Liver (tissue), 8 donors: ENCODE measurements at regions not wholly inside any gene's neighbourhood (a gene's known extent, or its start where the extent isn't known, plus 50 kb on each side); places are given as distances from the start of the nearest gene placed in this dataset.

Experiments used
- DNase-seq: peaks from one replicate; pipeline ENCODE4 v3.0.0-alpha.2; 2017; ENCODE audit warnings: low spot score
- H3K27ac ChIP-seq, 2 donors: one replicate each; pipeline ENCODE4 v1.7.0; 2013; ENCODE audit warnings: inconsistent platforms in 2 of 2, low read length in 2 of 2, control low read depth in 1 of 2, low read depth in 1 of 2, mild to moderate bottlenecking in 1 of 2
- H3K27me3 ChIP-seq, 4 donors: one replicate each; pipeline versions ENCODE4 v1.6.1 to v1.7.0; 2013; ENCODE audit warnings: low read length in 3 of 4, inconsistent platforms in 1 of 4, mild to moderate bottlenecking in 1 of 4, moderate library complexity in 1 of 4; ENCODE audit not compliant: control insufficient read depth in 4 of 4, insufficient read depth in 4 of 4
- H3K36me3 ChIP-seq, 4 donors: one replicate each; pipeline versions ENCODE4 v1.6.1 to v1.7.0; 2013; ENCODE audit warnings: low read length in 3 of 4, mild to moderate bottlenecking in 3 of 4, low read depth in 1 of 4, moderate library complexity in 1 of 4; ENCODE audit not compliant: control insufficient read depth in 4 of 4, insufficient read depth in 3 of 4
- H3K4me1 ChIP-seq, 4 donors: one replicate each; pipeline versions ENCODE4 v1.6.1 to v1.7.0; 2013; ENCODE audit warnings: low read length in 3 of 4, mild to moderate bottlenecking in 3 of 4, moderate library complexity in 1 of 4; ENCODE audit not compliant: control insufficient read depth in 4 of 4, insufficient read depth in 4 of 4
- H3K4me3 ChIP-seq, 3 donors: one replicate each; pipeline versions ENCODE4 v1.6.1 to v1.7.0; 2013; ENCODE audit warnings: low read length in 3 of 3, control low read depth in 1 of 3, low read depth in 1 of 3, mild to moderate bottlenecking in 1 of 3
- H3K9ac ChIP-seq, 2 donors: one replicate each; pipeline ENCODE4 v1.7.0; 2013; ENCODE audit warnings: low read length in 2 of 2, mild to moderate bottlenecking in 2 of 2, moderate library complexity in 2 of 2, control low read depth in 1 of 2, low read depth in 1 of 2
- H3K9me3 ChIP-seq, 4 donors: one replicate each; pipeline versions ENCODE4 v1.6.1 to v1.7.0; 2013; ENCODE audit warnings: low read length in 3 of 4; ENCODE audit not compliant: control insufficient read depth in 4 of 4
- ATF3 ChIP-seq: IDR thresholded peaks from 2 replicates; pipeline ENCODE4 v1.6.1; 2016; ENCODE audit warnings: antibody characterized with exemption
- CTCF ChIP-seq: fragments of 150-350 bp; IDR thresholded peaks from 2 replicates; pipeline ENCODE4 v1.5.1; 2017; ENCODE audit warnings: improper control_type of control experiment, low read depth, low read length; ENCODE audit not compliant: missing input control
- EGR1 ChIP-seq, 2 donors: IDR thresholded peaks; 2 replicates each; pipeline ENCODE4 v1.6.1; 2016 to 2018; ENCODE audit warnings: antibody characterized with exemption in 2 of 2, low read depth in 2 of 2
- FOXA1 ChIP-seq: IDR thresholded peaks from 2 replicates; pipeline ENCODE4 v1.6.1; 2016; ENCODE audit warnings: antibody characterized with exemption
- FOXA2 ChIP-seq: IDR thresholded peaks from 2 replicates; pipeline ENCODE4 v1.6.1; 2016; ENCODE audit warnings: antibody characterized with exemption
- GABPA ChIP-seq, 2 donors: IDR thresholded peaks in 1 of 2; conservative IDR thresholded peaks in 1 of 2; 2 replicates each; pipeline ENCODE4 v1.6.1; 2016; ENCODE audit warnings: antibody characterized with exemption in 2 of 2, mild to moderate bottlenecking in 1 of 2, moderate library complexity in 1 of 2
- HNF4A ChIP-seq, 2 donors: conservative IDR thresholded peaks; 2 replicates each; pipeline ENCODE4 v1.6.1; 2016; ENCODE audit warnings: antibody characterized with exemption in 2 of 2, mild to moderate bottlenecking in 2 of 2
- HNF4G ChIP-seq: IDR thresholded peaks from 2 replicates; pipeline ENCODE4 v1.6.1; 2016; ENCODE audit warnings: antibody characterized with exemption
- JUND ChIP-seq, 2 donors: IDR thresholded peaks; 2 replicates each; pipeline ENCODE4 v1.6.1; 2016; ENCODE audit warnings: antibody characterized with exemption in 2 of 2
- MAX ChIP-seq: IDR thresholded peaks from 2 replicates; pipeline ENCODE4 v1.6.1; 2016; ENCODE audit warnings: antibody characterized with exemption
- NR2F2 ChIP-seq: IDR thresholded peaks from 2 replicates; pipeline ENCODE4 v1.6.1; 2016; ENCODE audit warnings: antibody characterized with exemption
- RAD21 ChIP-seq, 2 donors: IDR thresholded peaks; 2 replicates each; pipeline ENCODE4 v1.6.1; 2016; ENCODE audit warnings: antibody characterized with exemption in 2 of 2, mild to moderate bottlenecking in 2 of 2
- REST ChIP-seq: IDR thresholded peaks from 2 replicates; pipeline ENCODE4 v1.6.1; 2016; ENCODE audit warnings: antibody characterized with exemption, mild to moderate bottlenecking
- RXRA ChIP-seq, 2 donors: IDR thresholded peaks; 2 replicates each; pipeline ENCODE4 v1.6.1; 2017 to 2018; ENCODE audit warnings: antibody characterized with exemption in 2 of 2, mild to moderate bottlenecking in 1 of 2
- SP1 ChIP-seq: IDR thresholded peaks from 2 replicates; pipeline ENCODE4 v1.6.1; 2018; ENCODE audit warnings: antibody characterized with exemption, mild to moderate bottlenecking
- TAF1 ChIP-seq: conservative IDR thresholded peaks from 2 replicates; pipeline ENCODE4 v1.6.1; 2016; ENCODE audit warnings: antibody characterized with exemption, mild to moderate bottlenecking
- YY1 ChIP-seq: IDR thresholded peaks from 2 replicates; pipeline ENCODE4 v1.6.1; 2016; ENCODE audit warnings: antibody characterized with exemption, mild to moderate bottlenecking
- ZBTB33 ChIP-seq: IDR thresholded peaks from 2 replicates; pipeline ENCODE4 v1.6.1; 2016; ENCODE audit warnings: antibody characterized with exemption
- WGBS: extraction: QIAGEN DNeasy Blood & Tissue Kit; methylation state at CpG from one replicate; pipeline ENCODE4 v1.1.7; 2013; 5-methylcytosine and 5-hydroxymethylcytosine counted together
- donor health status: healthy.
- donor health status: healthy.
- donor health status: healthy.
- donor health status: healthy.
- donor health status: healthy.

GRCh38 chr5:31068287-31068686 lies 125.2 kb upstream of the CDH6 start:
- 66% methylated on average over 1 of the region's 1 CpG for WGBS
- Histone ChIP-seq H3K9ac (no peak overlapping the region), H3K27ac (no peak overlapping the region), H3K4me1 (no peaks in the 10 kb centered on the region), H3K36me3 (no peaks in the 10 kb centered on the region), H3K4me3 (no peak overlapping the region), H3K9me3 (peaks cover 0 to 1% (median 0%) of the 10 kb centered on the region in 4 donors), H3K27me3 (no peaks in the 10 kb centered on the region)
- no peak for DNase-seq
- TF ChIP-seq RAD21 (IDR thresholded peaks at IDR 0.05), result no peak
- no peak for TF ChIP-seq EGR1 (IDR thresholded peaks at IDR 0.05; ENCODE audit: low read depth in 2 of 2)
- no peak for TF ChIP-seq ZBTB33
- no peak for TF ChIP-seq NR2F2
- no peak for TF ChIP-seq RXRA (IDR thresholded peaks at IDR 0.05)
- no peak for TF ChIP-seq ATF3
- no peak for TF ChIP-seq FOXA2
- TF ChIP-seq HNF4A (conservative IDR thresholded peaks at IDR 0.05), result no peak
- no peak for TF ChIP-seq YY1
- TF ChIP-seq GABPA (IDR thresholded peaks at IDR 0.05 in 1 of 2, conservative IDR thresholded peaks at IDR 0.05 in 1 of 2), result no peak
- no peak for TF ChIP-seq CTCF
- no peak for TF ChIP-seq HNF4G
- TF ChIP-seq JUND (IDR thresholded peaks at IDR 0.05), result no peak
- no peak for TF ChIP-seq TAF1
- no peak for TF ChIP-seq SP1
- TF ChIP-seq REST, result no peak

- H3K36me3 ChIP-seq, result no peaks in the 10 kb centered on the region
- WGBS, result 69% methylated on average over 5 of the region's 5 CpGs
- peaks cover 0 to 1% (median 0%) of the 10 kb centered on the region in 4 donors for H3K9me3 ChIP-seq
- H3K9ac ChIP-seq, result no peak overlapping the region
- no peak overlapping the region for H3K4me3 ChIP-seq
- H3K27ac ChIP-seq, result no peak overlapping the region
- DNase-seq, result no peak
- no peaks in the 10 kb centered on the region for H3K4me1 ChIP-seq
- TF ChIP-seq SP1 (no peak), TAF1 (no peak), CTCF (no peak), FOXA1 (no peak), YY1 (no peak), MAX (no peak), HNF4A (conservative IDR thresholded peaks at IDR 0.05) (no peak), NR2F2 (no peak), RAD21 (IDR thresholded peaks at IDR 0.05) (no peak)
- H3K27me3 ChIP-seq, result no peaks in the 10 kb centered on the region
These were observed 126.7 kb upstream of the CDH6 start for GRCh38 chr5:31066655-31067328.
